H1 (cell line): ENCODE measurements at regions not wholly inside any gene's neighbourhood (a gene's known extent, or its start where the extent isn't known, plus 50 kb on each side); places are given as distances from the start of the nearest gene placed in this dataset.

Source experiments
- BCL11A ChIP-seq, 2 experiments: IDR thresholded peaks; one replicate each; pipeline ENCODE4 v1.6.1; 2011; ENCODE audit warnings: low read depth in 2 of 2, low read length in 2 of 2, mild to moderate bottlenecking in 2 of 2
- CBX5 ChIP-seq: fragments of 300-800, 300-1000 bp; sonication (generic); IDR thresholded peaks from 2 replicates; pipeline ENCODE4 v1.7.1; 2016; ENCODE audit warnings: antibody characterized with exemption, low read length, low read depth
- CTCF ChIP-seq, 3 experiments: IDR thresholded peaks; 1 replicate in 2 of 3; 2 replicates in 1 of 3; pipeline versions ENCODE4 v1.5.1 to v1.6.1; 2011; ENCODE audit warnings: low read length in 3 of 3, mild to moderate bottlenecking in 3 of 3, inconsistent platforms in 2 of 3, low read depth in 1 of 3, moderate library complexity in 1 of 3; ENCODE audit not compliant: insufficient read depth in 1 of 3; ENCODE audit errors: control extremely low read depth in 1 of 3
- POU5F1 ChIP-seq: IDR thresholded peaks from 2 replicates; pipeline ENCODE4 v1.6.1; 2011; ENCODE audit warnings: low read depth, mild to moderate bottlenecking, low read length, moderate library complexity
- SP2 ChIP-seq: IDR thresholded peaks from 2 replicates; pipeline ENCODE4 v1.6.1; 2012; ENCODE audit warnings: mild to moderate bottlenecking, low read length, inconsistent platforms

GRCh38 chr11:15613789-15614188 lies 499.1 kb downstream of the INSC start (continued):
- no peak for TF ChIP-seq CTCF (IDR thresholded peaks at IDR 0.05; ENCODE audit: control extremely low read depth in 1 of 3, insufficient read depth in 1 of 3, low read depth in 1 of 3, low read length in 3 of 3)
- TF ChIP-seq SP2 = no peak
- no peak for TF ChIP-seq CBX5
- no peak for TF ChIP-seq POU5F1
- no peak for TF ChIP-seq BCL11A (IDR thresholded peaks at IDR 0.05; ENCODE audit: low read depth in 2 of 2, low read length in 2 of 2)
